ENCODE measurements at regions not wholly inside any gene's neighbourhood (a gene's known extent, or its start where the extent isn't known, plus 50 kb on each side); places are given as distances from the start of the nearest gene placed in this dataset.
"Not testable (repeated sequence)": the region's sequence is repeated elsewhere in the genome, so short reads cannot be mapped to it uniquely, and the experiment has no call there.

- DNase-seq (ENCODE audit: low spot score): no peak
Observed at GRCh38 chrX:44785652-44786051, 58.2 kb upstream of the DUSP21 start.

GRCh38 chrX:44784241-44784640 is 59.6 kb upstream of the DUSP21 start:
- no peak for DNase-seq (ENCODE audit: low spot score)

GRCh38 chrX:44778254-44778653 is 65.6 kb upstream of the DUSP21 start:
- DNase-seq (ENCODE audit: low spot score): no peak

GRCh38 chrX:44775726-44776125 is 68.1 kb upstream of the DUSP21 start:
- DNase-seq (ENCODE audit: low spot score): no peak

GRCh38 chrX:44774066-44774465 is 69.8 kb upstream of the DUSP21 start:
- DNase-seq (ENCODE audit: low spot score): not testable (repeated sequence)

GRCh38 chrX:44770121-44770520 is 73.7 kb upstream of the DUSP21 start:
- DNase-seq (ENCODE audit: low spot score): no peak

GRCh38 chrX:44767308-44767707 is 76.5 kb upstream of the DUSP21 start:
- DNase-seq (ENCODE audit: low spot score): no peak

- DNase-seq (ENCODE audit: low spot score): no peak
Observed at GRCh38 chrX:44765556-44765955, 78.3 kb upstream of the DUSP21 start.

- DNase-seq (ENCODE audit: low spot score): no peak
Observed at GRCh38 chrX:44747969-44748368, 95.9 kb upstream of the DUSP21 start.

- DNase-seq (ENCODE audit: low spot score): no peak
Observed at GRCh38 chrX:44747317-44747716, 96.5 kb upstream of the DUSP21 start.

GRCh38 chrX:44744799-44745198 is 99.0 kb upstream of the DUSP21 start:
- DNase-seq (ENCODE audit: low spot score): no peak

- no peak for DNase-seq (ENCODE audit: low spot score)
Observed at GRCh38 chrX:44742480-44743155, 101.2 kb upstream of the DUSP21 start.

- DNase-seq (ENCODE audit: low spot score): not testable (repeated sequence)
Observed at GRCh38 chrX:44741859-44742258, 102.0 kb upstream of the DUSP21 start.

GRCh38 chrX:44741458-44741857 is 102.4 kb upstream of the DUSP21 start:
- not testable (repeated sequence) for DNase-seq (ENCODE audit: low spot score)

GRCh38 chrX:44735498-44735897 is 108.3 kb upstream of the DUSP21 start:
- no peak for DNase-seq (ENCODE audit: low spot score)

GRCh38 chrX:44733931-44734330 is 109.9 kb upstream of the DUSP21 start:
- no peak for DNase-seq (ENCODE audit: low spot score)

- no peak for DNase-seq (ENCODE audit: low spot score)
Observed at GRCh38 chrX:44731160-44731559, 112.7 kb upstream of the DUSP21 start.

GRCh38 chrX:44723426-44723825 is 120.4 kb upstream of the DUSP21 start:
- no peak for DNase-seq (ENCODE audit: low spot score)

- no peak for DNase-seq (ENCODE audit: low spot score)
Observed at GRCh38 chrX:44708470-44708869, 135.4 kb upstream of the DUSP21 start.

- no peak for DNase-seq (ENCODE audit: low spot score)
Observed at GRCh38 chrX:44705817-44706551, 137.8 kb upstream of the DUSP21 start.

GRCh38 chrX:44698357-44698756 is 145.5 kb upstream of the DUSP21 start:
- DNase-seq (ENCODE audit: low spot score): no peak

GRCh38 chrX:44693255-44693654 is 150.6 kb upstream of the DUSP21 start:
- no peak for DNase-seq (ENCODE audit: low spot score)

- no peak for DNase-seq (ENCODE audit: low spot score)
Observed at GRCh38 chrX:44690129-44690528, 147.5 kb upstream of the FUNDC1 start.

Data from SK-N-DZ (cell line).